SK-N-SH (cell line): ENCODE measurements at regions not wholly inside any gene's neighbourhood (a gene's known extent, or its start where the extent isn't known, plus 50 kb on each side); places are given as distances from the start of the nearest gene placed in this dataset.

Experiments
- CTCF ChIA-PET: fragments of 300-600, 350-600 bp; formaldehyde crosslinking; extraction: SDS; loops from one replicate; lab custom pipeline; 2021; lab: Yijun Ruan, JAX
- POLR2A ChIA-PET: fragments of 350-600 bp; sonication (Branson Sonifier 250); formaldehyde crosslinking; extraction: SDS; loops from one replicate; lab custom pipeline; 2020; ENCODE audit warnings: antibody characterized with exemption, inconsistent platforms; lab: Yijun Ruan, JAX
- DNase-seq: peaks from one replicate; pipeline ENCODE4 v3.0.0; 2012
- H2AFZ ChIP-seq: fragments of 200-600 bp; sonication (generic); 2 replicates; pipeline ENCODE4 v1.8.1; 2016; ENCODE audit warnings: antibody characterized with exemption, mild to moderate bottlenecking, low read depth
- H3F3A ChIP-seq: fragments of 200-600 bp; sonication (generic); replicated peaks from 2 replicates; pipeline ENCODE3; 2016; ENCODE audit warnings: antibody characterized with exemption, mild to moderate bottlenecking; ENCODE audit not compliant: insufficient read depth
- H3K27ac ChIP-seq, 2 experiments: fragments of 200-500 bp in 1 of 2; fragments of 200-600 bp in 1 of 2; sonication (Bioruptor generic) in 1 of 2; sonication (generic), shearing (Covaris generic) in 1 of 2; 2 replicates each; pipeline versions ENCODE4 v1.5.1 to v1.6.1; 2014 to 2016; ENCODE audit warnings: low read depth in 2 of 2, inconsistent platforms in 1 of 2, low read length in 1 of 2, mild to moderate bottlenecking in 1 of 2, mixed read lengths in 1 of 2
- H3K27me3 ChIP-seq: fragments of 200-600 bp; sonication (generic), shearing (Covaris generic); 2 replicates; pipeline ENCODE4 v1.6.1; 2016; ENCODE audit warnings: mixed run types; ENCODE audit not compliant: insufficient read depth
- H3K36me3 ChIP-seq, 2 experiments: fragments of 200-500 bp in 1 of 2; fragments of 200-600 bp in 1 of 2; sonication (Bioruptor generic) in 1 of 2; sonication (generic) in 1 of 2; replicated peaks in 1 of 2; 2 replicates each; pipeline versions ENCODE3 to v1.5.1; 2014 to 2016; ENCODE audit warnings: low read length in 1 of 2, mild to moderate bottlenecking in 1 of 2; ENCODE audit not compliant: insufficient read depth in 2 of 2, control insufficient read depth in 1 of 2
- H3K4me1 ChIP-seq, 2 experiments: fragments of 200-500 bp in 1 of 2; fragments of 200-600 bp in 1 of 2; sonication (Bioruptor generic) in 1 of 2; sonication (generic), shearing (Covaris generic) in 1 of 2; 2 replicates each; pipeline versions ENCODE4 v1.5.1 to v1.6.1; 2014 to 2016; ENCODE audit warnings: low read depth in 1 of 2, low read length in 1 of 2, mixed run types in 1 of 2; ENCODE audit not compliant: insufficient read depth in 2 of 2, control insufficient read depth in 1 of 2
- H3K4me2 ChIP-seq: fragments of 200-600 bp; sonication (generic), shearing (Covaris generic); 2 replicates; pipeline ENCODE4 v1.6.1; 2017; ENCODE audit warnings: mixed run types
- H3K4me3 ChIP-seq, 2 experiments: fragments of 200-500 bp in 1 of 2; fragments of 200-600 bp in 1 of 2; sonication (Bioruptor generic) in 1 of 2; sonication (generic), shearing (Covaris generic) in 1 of 2; 2 replicates each; pipeline versions ENCODE4 v1.5.1 to v1.8.1; 2014 to 2016; ENCODE audit warnings: low read depth in 2 of 2, inconsistent platforms in 1 of 2, low read length in 1 of 2, mild to moderate bottlenecking in 1 of 2, mixed read lengths in 1 of 2, moderate library complexity in 1 of 2
- H3K79me2 ChIP-seq: fragments of 200-600 bp; sonication (generic); 2 replicates; pipeline ENCODE4 v1.8.1; 2017; ENCODE audit warnings: mild to moderate bottlenecking; ENCODE audit not compliant: insufficient read depth
- H3K9ac ChIP-seq: fragments of 200-600 bp; sonication (generic); 2 replicates; pipeline ENCODE4 v1.6.1; 2017; ENCODE audit warnings: mixed run types
- H3K9me2 ChIP-seq: fragments of 200-600 bp; sonication (generic); 2 replicates; pipeline ENCODE4 v1.6.1; 2017; ENCODE audit warnings: mixed run types
- H3K9me3 ChIP-seq: fragments of 200-600 bp; sonication (generic); 2 replicates; pipeline ENCODE4 v1.6.1; 2017; ENCODE audit warnings: mixed run types, mild to moderate bottlenecking, moderate library complexity
- H4K20me1 ChIP-seq: fragments of 200-600 bp; sonication (generic); 2 replicates; pipeline ENCODE4 v1.6.1; 2017; ENCODE audit warnings: mild to moderate bottlenecking, mixed run types; ENCODE audit not compliant: insufficient read depth
- CTCF ChIP-seq: fragments of 200-600 bp; sonication (generic); IDR thresholded peaks from 2 replicates; pipeline ENCODE4 v1.6.1; 2017; ENCODE audit warnings: antibody characterized with exemption, mild to moderate bottlenecking, moderate library complexity
- ELF1 ChIP-seq: IDR thresholded peaks from 2 replicates; pipeline ENCODE4 v1.4.0; 2012
- EP300 ChIP-seq, 2 experiments: IDR thresholded peaks; 2 replicates each; pipeline versions ENCODE4 v1.4.0 to v1.6.1; 2012; ENCODE audit warnings: borderline replicate concordance in 1 of 2, low read depth in 1 of 2, low read length in 1 of 2
- EZH2phosphoT487 ChIP-seq: fragments of 200-600 bp; sonication (generic); IDR thresholded peaks from 2 replicates; pipeline ENCODE4 v1.6.1; 2017; ENCODE audit warnings: low read depth, mixed run types, mild to moderate bottlenecking, antibody characterized with exemption, moderate library complexity, borderline replicate concordance
- FOXJ3 ChIP-seq: sonication (generic); formaldehyde crosslinking; IDR thresholded peaks from 2 replicates; pipeline ENCODE4 v1.5.1; 2020; ENCODE audit warnings: mild to moderate bottlenecking, missing genetic modification reagents
- GABPA ChIP-seq: IDR thresholded peaks from 2 replicates; pipeline ENCODE4 v1.4.0; 2012; ENCODE audit warnings: low read depth, mild to moderate bottlenecking
- GATA2 ChIP-seq: sonication (generic); formaldehyde crosslinking; IDR thresholded peaks from 2 replicates; pipeline ENCODE4 v1.5.0; 2020; ENCODE audit warnings: mild to moderate bottlenecking, missing genetic modification reagents
- NFIC ChIP-seq: IDR thresholded peaks from 2 replicates; pipeline ENCODE4 v1.4.0; 2012; ENCODE audit warnings: borderline replicate concordance
- PBX3 ChIP-seq: IDR thresholded peaks from 2 replicates; pipeline ENCODE4; 2012
- RAD21 ChIP-seq: IDR thresholded peaks from 2 replicates; pipeline ENCODE4 v1.6.1; 2012; ENCODE audit warnings: mild to moderate bottlenecking, low read length
- RFX5 ChIP-seq: IDR thresholded peaks from 2 replicates; pipeline ENCODE4 v1.6.1; 2012; ENCODE audit warnings: mild to moderate bottlenecking, improper control_type of control experiment, low read length
- SMC3 ChIP-seq: IDR thresholded peaks from 2 replicates; pipeline ENCODE4 v1.6.1; 2012; ENCODE audit warnings: low read depth, low read length, improper control_type of control experiment
- TCF12 ChIP-seq: IDR thresholded peaks from 2 replicates; pipeline ENCODE4 v1.4.0; 2012
- TEAD4 ChIP-seq: IDR thresholded peaks from 2 replicates; pipeline ENCODE4 v1.4.0; 2012; ENCODE audit warnings: mild to moderate bottlenecking, borderline replicate concordance; ENCODE audit not compliant: insufficient read depth
- USF1 ChIP-seq: IDR thresholded peaks from 2 replicates; pipeline ENCODE4 v1.4.0; 2012; ENCODE audit warnings: low read depth, borderline replicate concordance
- YY1 ChIP-seq: IDR thresholded peaks from 2 replicates; pipeline ENCODE4 v1.4.0; 2012; ENCODE audit warnings: low read depth, mild to moderate bottlenecking
- TF ChIP-seq, protein P1 (sequence below): IDR thresholded peaks from 2 replicates; pipeline ENCODE4 v1.4.0; 2012; ENCODE audit warnings: low read depth
- TF ChIP-seq, protein P2 (sequence below): fragments of 150-350 bp; IDR thresholded peaks from 2 replicates; pipeline ENCODE4 v1.6.1; 2017; ENCODE audit warnings: antibody characterized with exemption, low read length, low read depth, borderline replicate concordance

DNA sequence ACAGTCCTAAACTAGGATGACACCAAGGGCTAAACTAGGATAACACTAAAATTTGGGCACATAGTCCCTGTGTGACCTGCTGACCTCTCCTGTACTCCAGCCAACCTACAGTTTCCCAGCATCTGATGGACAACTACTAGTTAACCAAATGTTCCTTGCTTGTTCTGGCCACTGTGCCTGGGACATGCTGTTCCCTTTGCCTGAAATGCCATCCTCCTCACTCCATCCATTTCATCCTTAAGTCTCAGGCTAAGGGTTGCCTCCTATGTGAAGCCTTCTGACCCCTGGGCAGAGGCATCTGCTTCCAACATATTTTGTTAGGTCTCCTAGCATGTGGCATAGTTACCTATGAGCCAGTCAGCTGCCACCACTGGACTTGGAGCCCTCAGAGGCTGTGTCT, 204.9 kb upstream of the JUN start:
- Histone ChIP-seq H3K27me3 (no peaks in the 10 kb centered on the region), H3K4me2 (no peak overlapping the region), H2AFZ (no peak overlapping the region), H4K20me1 (no peaks in the 10 kb centered on the region), H3K9me3 (no peaks in the 10 kb centered on the region), H3K36me3 (no peaks in the 10 kb centered on the region), H3K4me3 (no peak overlapping the region), H3F3A (no peaks in the 10 kb centered on the region), H3K9ac (no peak overlapping the region), H3K4me1 (no peaks in the 10 kb centered on the region; a peak in 1 of 4 replicates), H3K79me2 (no peaks in the 10 kb centered on the region), H3K27ac (no peak overlapping the region), H3K9me2 (no peaks in the 10 kb centered on the region)
- ChIA-PET CTCF (no interaction called here), POLR2A (no interaction called here)
- no peak for TF ChIP-seq YY1
- no peak for TF ChIP-seq RFX5
- TF ChIP-seq FOXJ3 (CRISPR knock-in tag): no peak
- TF ChIP-seq, protein P1, sequence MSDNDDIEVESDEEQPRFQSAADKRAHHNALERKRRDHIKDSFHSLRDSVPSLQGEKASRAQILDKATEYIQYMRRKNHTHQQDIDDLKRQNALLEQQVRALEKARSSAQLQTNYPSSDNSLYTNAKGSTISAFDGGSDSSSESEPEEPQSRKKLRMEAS: no peak
- TF ChIP-seq NFIC: no peak
- TF ChIP-seq GATA2 (CRISPR knock-in tag): no peak
- TF ChIP-seq CTCF: no peak
- no peak for TF ChIP-seq SMC3
- TF ChIP-seq USF1: no peak
- TF ChIP-seq GABPA: no peak
- no peak for TF ChIP-seq TCF12
- TF ChIP-seq, protein P2, sequence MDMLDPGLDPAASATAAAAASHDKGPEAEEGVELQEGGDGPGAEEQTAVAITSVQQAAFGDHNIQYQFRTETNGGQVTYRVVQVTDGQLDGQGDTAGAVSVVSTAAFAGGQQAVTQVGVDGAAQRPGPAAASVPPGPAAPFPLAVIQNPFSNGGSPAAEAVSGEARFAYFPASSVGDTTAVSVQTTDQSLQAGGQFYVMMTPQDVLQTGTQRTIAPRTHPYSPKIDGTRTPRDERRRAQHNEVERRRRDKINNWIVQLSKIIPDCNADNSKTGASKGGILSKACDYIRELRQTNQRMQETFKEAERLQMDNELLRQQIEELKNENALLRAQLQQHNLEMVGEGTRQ: no peak
- no peak for TF ChIP-seq EZH2phosphoT487
- no peak for TF ChIP-seq TEAD4
- no peak for TF ChIP-seq ELF1
- no peak for TF ChIP-seq RAD21
- no peak for TF ChIP-seq PBX3
- TF ChIP-seq EP300 (IDR thresholded peaks at IDR 0.05; ENCODE audit: borderline replicate concordance in 1 of 2, low read depth in 1 of 2, low read length in 1 of 2): no peak
- no peak for DNase-seq
